Lung (tissue), 11 donors: ENCODE measurements at regions not wholly inside any gene's neighbourhood (a gene's known extent, or its start where the extent isn't known, plus 50 kb on each side); places are given as distances from the start of the nearest gene placed in this dataset.

Source experiments
- ATAC-seq: fragments of 200-7000 bp; cut with Tn5 transposase; one replicate; pipeline ENCODE4 v1.9.1; 2020; ENCODE audit warnings: moderate number of reproducible peaks; ENCODE audit not compliant: insufficient read depth, low FRiP score
- DNase-seq, 3 donors: peaks; one replicate each; pipeline ENCODE4 v3.0.0-alpha.2; 2013 to 2017
- H3K27ac ChIP-seq, 2 donors: one replicate each; pipeline ENCODE4 v1.5.1; 2013; ENCODE audit warnings: mild to moderate bottlenecking in 2 of 2, moderate library complexity in 2 of 2, control low read depth in 1 of 2, inconsistent platforms in 1 of 2, low read depth in 1 of 2, low read length in 1 of 2
- H3K27me3 ChIP-seq, 3 donors: one replicate each; pipeline ENCODE4 v1.5.1; 2013; ENCODE audit warnings: low read length in 2 of 3; ENCODE audit not compliant: control insufficient read depth in 3 of 3, insufficient read depth in 3 of 3
- H3K36me3 ChIP-seq, 4 donors: one replicate each; pipeline ENCODE4 v1.5.1; 2013; ENCODE audit warnings: low read length in 4 of 4, mild to moderate bottlenecking in 1 of 4, moderate library complexity in 1 of 4; ENCODE audit not compliant: control insufficient read depth in 4 of 4, insufficient read depth in 4 of 4
- H3K4me1 ChIP-seq, 5 donors: one replicate each; pipeline ENCODE4 v1.5.1; 2013; ENCODE audit warnings: low read length in 5 of 5, mild to moderate bottlenecking in 2 of 5, moderate library complexity in 1 of 5; ENCODE audit not compliant: control insufficient read depth in 5 of 5, insufficient read depth in 5 of 5
- H3K4me3 ChIP-seq: one replicate; pipeline ENCODE4 v1.5.1; 2013; ENCODE audit warnings: mild to moderate bottlenecking, control low read depth, moderate library complexity
- H3K9ac ChIP-seq, 2 donors: one replicate each; pipeline ENCODE4 v1.5.1; 2013; ENCODE audit warnings: low read length in 2 of 2, control low read depth in 1 of 2; ENCODE audit not compliant: insufficient read depth in 1 of 2
- H3K9me3 ChIP-seq, 4 donors: one replicate each; pipeline ENCODE4 v1.5.1; 2013; ENCODE audit warnings: low read length in 3 of 4, mild to moderate bottlenecking in 1 of 4, moderate library complexity in 1 of 4; ENCODE audit not compliant: control insufficient read depth in 4 of 4, insufficient read depth in 3 of 4
- CTCF ChIP-seq: IDR thresholded peaks from 2 replicates; pipeline ENCODE4 v1.5.1; 2012; ENCODE audit warnings: mild to moderate bottlenecking; ENCODE audit errors: control extremely low read depth, extremely low read depth
- WGBS, 2 donors: extraction: QIAGEN DNeasy Blood & Tissue Kit; methylation state at CpG; one replicate each; pipeline ENCODE4 v1.1.7; 2013; 5-methylcytosine and 5-hydroxymethylcytosine counted together
- donor health status: control.
- donor health status: control.
- donor health status: Bipolar disorder and iron deficiency.
- donor health status: healthy.
- donor health status: DM: yes; HTN: yes; CAD: no.

GRCh38 chr17:71910002-71910401 lies 210.8 kb upstream of the SOX9 start:
- ATAC-seq (no peak), DNase-seq (no peak)
- Histone ChIP-seq H3K4me3 (no peak overlapping the region), H3K4me1 (no peaks in the 10 kb centered on the region), H3K36me3 (no peaks in the 10 kb centered on the region), H3K9ac (no peak overlapping the region), H3K27ac (no peak overlapping the region), H3K27me3 (no peaks in the 10 kb centered on the region), H3K9me3 (no peaks in the 10 kb centered on the region)
- 78 to 83% methylated on average over 3 of the region's 3 CpGs for WGBS, 2 donors
- TF ChIP-seq CTCF, result no peak

- Histone ChIP-seq H3K27ac (no peak overlapping the region), H3K4me3 (no peak overlapping the region), H3K9me3 (no peaks in the 10 kb centered on the region), H3K36me3 (no peaks in the 10 kb centered on the region), H3K4me1 (no peaks in the 10 kb centered on the region), H3K9ac (no peak overlapping the region), H3K27me3 (no peaks in the 10 kb centered on the region)
- ATAC-seq (no peak), DNase-seq (no peak)
- WGBS, 2 donors, result 81 to 89% methylated on average over 3 of the region's 3 CpGs
- no peak for TF ChIP-seq CTCF
Observed at GRCh38 chr17:71914042-71914441, 206.8 kb upstream of the SOX9 start.

- no peak for TF ChIP-seq CTCF
- DNase-seq, result no peak
- Histone ChIP-seq H3K27me3 (no peaks in the 10 kb centered on the region), H3K27ac (no peak overlapping the region), H3K9me3 (no peaks in the 10 kb centered on the region), H3K4me1 (no peaks in the 10 kb centered on the region), H3K36me3 (no peaks in the 10 kb centered on the region), H3K4me3 (no peak overlapping the region), H3K9ac (no peak overlapping the region)
- no peak for ATAC-seq
- 57 to 64% methylated on average over 2 of the region's 2 CpGs for WGBS, 2 donors
Observed at GRCh38 chr17:71914812-71915211, 206.0 kb upstream of the SOX9 start.

GRCh38 chr17:71917715-71918114 lies 203.1 kb upstream of the SOX9 start:
- no peaks in the 10 kb centered on the region for H3K27me3 ChIP-seq
- DNase-seq (no peak), ATAC-seq (no peak)
- H3K4me3 ChIP-seq, result no peak overlapping the region
- TF ChIP-seq CTCF, result no peak
- WGBS, 2 donors, result 80 to 90% methylated on average over 2 of the region's 2 CpGs
- H3K9ac ChIP-seq, result no peak overlapping the region
- no peaks in the 10 kb centered on the region for H3K36me3 ChIP-seq
- no peaks in the 10 kb centered on the region for H3K9me3 ChIP-seq
- no peak overlapping the region for H3K27ac ChIP-seq
- no peaks in the 10 kb centered on the region for H3K4me1 ChIP-seq
